ENCODE measurements at regions not wholly inside any gene's neighbourhood (a gene's known extent, or its start where the extent isn't known, plus 50 kb on each side); places are given as distances from the start of the nearest gene placed in this dataset.

GRCh38 chr7:8988267-8988666, 554.9 kb downstream of the NXPH1 start:
- POLR2A ChIA-PET: no interaction called here
- CTCF ChIA-PET: no interaction called here
- DNase-seq (ENCODE audit: extremely low spot score): no peak
- no peak for TF ChIP-seq CTCF (IDR thresholded peaks at IDR 0.05; ENCODE audit: control extremely low read depth, extremely low read depth, low read depth, missing control alignments)

GRCh38 chr7:8991159-8991558, 557.8 kb downstream of the NXPH1 start:
- CTCF ChIA-PET: no interaction called here
- TF ChIP-seq CTCF (IDR thresholded peaks at IDR 0.05; ENCODE audit: control extremely low read depth, extremely low read depth, low read depth, missing control alignments): no peak
- no peak for DNase-seq (ENCODE audit: extremely low spot score)
- POLR2A ChIA-PET: no interaction called here

GRCh38 chr7:8998762-8999161, 565.4 kb downstream of the NXPH1 start:
- DNase-seq (ENCODE audit: extremely low spot score): no peak
- no peak for TF ChIP-seq CTCF (IDR thresholded peaks at IDR 0.05; ENCODE audit: control extremely low read depth, extremely low read depth, low read depth, missing control alignments)
- ChIA-PET CTCF (no interaction called here), POLR2A (no interaction called here)

GRCh38 chr7:9013940-9014339, 580.5 kb downstream of the NXPH1 start:
- CTCF ChIA-PET: no interaction called here
- POLR2A ChIA-PET: no interaction called here
- TF ChIP-seq CTCF (IDR thresholded peaks at IDR 0.05; ENCODE audit: control extremely low read depth, extremely low read depth, low read depth, missing control alignments): no peak
- no peak for DNase-seq (ENCODE audit: extremely low spot score)

GRCh38 chr7:9017286-9017685, 583.9 kb downstream of the NXPH1 start:
- no peak for TF ChIP-seq CTCF (IDR thresholded peaks at IDR 0.05; ENCODE audit: control extremely low read depth, extremely low read depth, low read depth, missing control alignments)
- no peak for DNase-seq (ENCODE audit: extremely low spot score)
- CTCF ChIA-PET: no interaction called here
- POLR2A ChIA-PET: no interaction called here

- TF ChIP-seq CTCF (IDR thresholded peaks at IDR 0.05; ENCODE audit: control extremely low read depth, extremely low read depth, low read depth, missing control alignments): no peak
- CTCF ChIA-PET: interaction anchor here (0.8 to 0.9 kb wide), 2 partner anchors 10 to 19 kb away, joined by 3 read pairs; no protein-coding TSS in a partner anchor
- POLR2A ChIA-PET: no interaction called here
- DNase-seq (ENCODE audit: extremely low spot score): no peak
These were observed 589.0 kb downstream of the NXPH1 start for GRCh38 chr7:9022456-9022855.

GRCh38 chr7:9023675-9024294, 590.4 kb downstream of the NXPH1 start:
- CTCF ChIA-PET: no interaction called here
- no peak for TF ChIP-seq CTCF (IDR thresholded peaks at IDR 0.05; ENCODE audit: control extremely low read depth, extremely low read depth, low read depth, missing control alignments)
- POLR2A ChIA-PET: no interaction called here
- DNase-seq (ENCODE audit: extremely low spot score): no peak
